ENCODE measurements at regions not wholly inside any gene's neighbourhood (a gene's known extent, or its start where the extent isn't known, plus 50 kb on each side); places are given as distances from the start of the nearest gene placed in this dataset.

DNA sequence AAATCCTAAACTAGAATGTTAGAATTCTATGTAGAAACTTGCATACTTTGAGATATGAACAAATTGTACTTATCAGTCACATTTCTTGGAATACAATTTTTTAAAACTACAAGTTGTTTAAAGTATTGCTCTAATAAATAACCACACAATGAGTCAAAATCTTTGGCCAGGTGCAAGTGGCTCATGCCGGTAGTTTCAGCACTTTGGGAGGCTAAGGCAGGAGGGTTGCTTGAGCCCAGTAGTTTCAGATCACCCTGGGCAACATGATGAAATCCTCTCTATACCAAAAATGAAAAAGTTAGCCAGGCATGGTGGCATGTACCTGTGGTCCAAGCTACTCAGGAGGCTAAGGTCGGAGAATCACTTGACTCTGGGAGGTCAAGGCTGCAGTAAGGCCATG lies 257.8 kb downstream of the COX7C start:
- no peak for DNase-seq (ENCODE audit: extremely low read depth in 1 of 2, low read depth in 1 of 2)

DNA sequence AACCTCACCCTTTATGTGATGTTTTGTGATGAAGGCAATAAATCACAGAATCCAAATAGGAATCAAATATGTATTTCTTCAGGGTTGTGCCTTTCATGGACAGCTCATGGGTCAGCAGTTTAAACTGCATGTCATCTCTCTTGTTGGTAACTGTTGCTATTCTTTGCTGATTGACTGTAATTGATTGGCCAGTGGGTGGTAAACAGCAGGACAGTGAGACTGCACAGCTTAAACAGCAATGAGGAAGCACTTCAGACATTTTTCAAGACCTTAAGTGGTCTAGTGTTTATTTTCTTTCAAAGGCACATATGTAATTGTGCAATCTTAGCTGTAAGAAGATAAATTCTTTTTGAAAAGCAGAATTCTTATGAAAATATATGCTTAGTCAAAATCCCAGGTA lies 260.5 kb downstream of the COX7C start:
- DNase-seq (ENCODE audit: extremely low read depth in 1 of 2, low read depth in 1 of 2) = no peak

- no peak for DNase-seq (ENCODE audit: extremely low read depth in 1 of 2, low read depth in 1 of 2)
Observed at GRCh38 chr5:86879086-86879485, 261.3 kb downstream of the COX7C start.

GRCh38 chr5:86880344-86880743 lies 262.6 kb downstream of the COX7C start:
- no peak for DNase-seq (ENCODE audit: extremely low read depth in 1 of 2, low read depth in 1 of 2)

DNA sequence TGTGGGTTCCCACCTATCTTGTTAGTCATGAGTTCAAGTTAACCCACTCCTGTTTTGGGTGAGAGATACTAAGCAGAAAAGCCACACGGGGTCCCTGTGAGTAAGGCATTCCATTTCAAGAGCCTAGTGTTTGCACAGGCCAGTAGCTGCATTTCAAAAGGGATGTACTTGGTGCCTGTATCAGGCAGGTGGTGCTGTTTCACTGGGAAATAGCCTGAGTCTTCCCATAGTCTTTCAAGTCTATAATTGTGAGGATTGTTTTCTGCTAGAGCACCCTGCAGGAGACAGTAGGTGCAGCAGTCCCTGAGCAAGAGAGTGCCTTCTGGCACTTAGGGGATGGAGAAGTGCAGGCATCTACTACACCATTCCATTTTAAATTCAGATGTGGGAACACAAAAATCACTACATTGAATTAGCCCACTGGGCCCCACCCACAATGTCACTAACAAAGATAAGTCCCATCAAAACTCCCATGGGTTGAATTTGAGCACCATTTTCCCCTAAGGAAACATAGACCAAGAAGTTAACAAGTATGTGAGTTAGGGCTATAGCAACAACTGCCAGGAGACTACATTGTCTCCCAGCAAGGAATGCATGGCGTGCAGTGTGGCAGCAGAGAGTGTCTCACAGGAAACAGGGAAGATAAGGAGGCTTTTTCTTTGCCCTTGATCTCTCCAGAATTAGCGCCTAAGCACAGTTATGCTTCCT lies 263.2 kb downstream of the COX7C start:
- DNase-seq (ENCODE audit: extremely low read depth in 1 of 2, low read depth in 1 of 2) = no peak

- no peak for DNase-seq (ENCODE audit: extremely low read depth in 1 of 2, low read depth in 1 of 2)
Observed at GRCh38 chr5:86881493-86882090, 263.9 kb downstream of the COX7C start.

DNA sequence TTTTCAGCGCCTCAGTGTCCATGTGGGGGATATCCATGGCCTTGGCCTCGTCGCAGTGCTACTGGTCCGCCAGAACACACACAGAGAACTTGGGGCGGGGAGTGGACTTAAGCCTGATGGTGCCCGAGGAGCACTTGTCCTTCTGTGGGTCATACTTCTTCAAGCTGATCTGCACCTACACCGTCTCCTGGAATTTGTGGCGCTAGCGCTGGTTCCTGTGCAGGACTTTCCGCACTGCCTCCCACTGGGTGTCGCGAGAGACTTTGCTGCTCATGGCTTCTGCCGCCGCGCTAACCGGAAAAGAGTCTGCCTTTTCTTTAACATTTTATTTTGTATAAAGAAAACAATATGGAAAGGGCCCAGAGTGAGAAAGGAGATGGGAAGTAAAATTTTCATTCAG lies 266.9 kb downstream of the COX7C start:
- no peak for DNase-seq (ENCODE audit: extremely low read depth in 1 of 2, low read depth in 1 of 2)

- no peak for DNase-seq (ENCODE audit: extremely low read depth in 1 of 2, low read depth in 1 of 2)
Observed at GRCh38 chr5:86885011-86885410, 267.3 kb downstream of the COX7C start.

DNA sequence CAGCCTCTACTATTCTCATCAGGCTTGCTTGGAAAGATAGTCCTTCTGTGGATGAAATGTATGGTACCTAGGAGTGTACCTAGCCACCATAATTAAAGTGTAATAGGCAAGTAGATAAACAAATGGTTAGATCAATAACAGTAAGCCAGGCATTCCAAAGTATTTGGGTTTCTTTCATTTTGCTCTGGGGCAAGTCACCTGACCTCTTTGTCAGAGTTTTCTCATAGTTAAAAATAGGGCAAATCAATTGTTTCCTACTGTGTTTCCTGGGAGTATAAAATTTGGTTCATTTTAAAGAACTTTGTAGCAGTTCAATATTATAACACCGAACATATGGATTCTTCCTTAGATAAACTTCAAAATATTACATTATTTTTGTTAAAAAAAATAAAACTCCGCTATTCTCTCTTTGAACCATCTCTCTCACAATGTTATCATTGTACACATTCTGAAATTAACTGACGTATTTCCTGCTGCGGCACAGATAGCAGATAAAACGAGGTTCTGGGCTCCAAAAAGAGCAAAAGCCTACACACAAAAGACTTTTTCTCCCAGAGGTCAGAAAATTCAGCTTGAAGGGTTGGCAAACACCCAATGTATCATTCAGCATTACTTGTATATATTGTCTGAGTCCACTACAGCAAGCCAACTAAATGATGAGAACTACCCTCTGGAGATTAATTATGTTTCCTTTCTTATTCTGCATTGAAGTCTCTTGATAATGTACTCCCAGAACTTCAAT lies 267.9 kb downstream of the COX7C start:
- DNase-seq (ENCODE audit: extremely low read depth in 1 of 2, low read depth in 1 of 2) = no peak

- no peak for DNase-seq (ENCODE audit: extremely low read depth in 1 of 2, low read depth in 1 of 2)
Observed at GRCh38 chr5:86890375-86890774, 272.6 kb downstream of the COX7C start.

DNA sequence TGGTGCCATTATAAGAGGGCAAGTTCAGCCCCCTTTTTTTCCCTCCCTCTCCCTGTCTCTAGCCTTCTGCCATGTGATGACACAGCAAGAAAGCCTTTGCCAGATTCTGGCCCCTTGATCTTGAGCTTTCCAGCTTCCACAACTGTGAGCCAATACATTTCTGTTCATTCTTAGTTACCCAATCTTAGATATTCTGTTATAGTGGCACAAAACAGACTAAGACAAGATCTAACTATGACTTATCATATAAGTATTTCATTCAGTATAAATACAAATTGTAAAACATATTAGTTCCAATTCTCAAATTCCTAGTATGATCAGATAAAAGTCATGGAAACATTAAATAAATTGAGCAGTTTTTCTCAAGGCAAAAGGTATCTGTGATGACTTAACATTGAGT lies 276.3 kb downstream of the COX7C start:
- no peak for DNase-seq (ENCODE audit: extremely low read depth in 1 of 2, low read depth in 1 of 2)

- no peak for DNase-seq (ENCODE audit: extremely low read depth in 1 of 2, low read depth in 1 of 2)
Observed at GRCh38 chr5:86896916-86897315, 279.2 kb downstream of the COX7C start.

DNA sequence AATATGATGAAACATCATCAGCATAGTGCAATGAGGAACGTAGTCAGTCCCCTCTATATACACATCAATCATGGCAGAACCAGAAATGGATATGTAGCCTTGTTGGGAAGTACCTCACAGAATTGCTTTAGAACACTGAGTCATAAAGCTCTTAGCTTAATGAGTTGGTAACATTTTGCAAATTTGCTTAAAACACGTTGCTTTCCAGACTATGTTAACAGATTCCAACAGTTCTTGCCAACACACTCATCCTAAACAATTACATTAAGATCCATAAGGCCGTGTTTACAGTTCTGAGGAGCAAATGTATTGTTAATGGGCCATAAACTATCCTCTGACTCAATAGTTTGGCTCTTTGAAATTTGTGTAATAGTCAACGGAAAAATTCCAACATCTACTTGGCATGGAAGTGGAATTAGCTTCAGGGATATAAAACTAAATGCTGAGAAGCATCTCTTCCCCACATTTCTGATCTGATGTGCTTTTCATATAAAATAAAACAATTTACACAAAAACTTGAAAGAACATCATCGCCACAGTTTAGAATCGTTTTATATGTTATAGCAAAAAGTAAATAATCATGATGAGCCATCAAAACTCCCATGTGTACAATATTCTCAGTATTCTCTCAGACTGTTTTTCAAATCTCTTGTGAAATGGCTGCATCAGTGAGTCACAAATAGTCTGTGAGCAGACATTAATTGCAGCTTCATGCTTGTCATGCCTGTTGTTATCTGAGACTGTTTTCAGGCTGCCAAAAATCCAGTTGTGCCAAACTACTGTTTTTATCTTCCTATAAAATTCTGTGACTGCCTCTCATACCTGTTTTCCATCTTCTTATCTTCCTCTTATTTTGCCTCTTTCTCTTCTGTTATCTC lies 291.9 kb downstream of the COX7C start:
- DNase-seq (ENCODE audit: extremely low read depth in 1 of 2, low read depth in 1 of 2) = no peak

DNA sequence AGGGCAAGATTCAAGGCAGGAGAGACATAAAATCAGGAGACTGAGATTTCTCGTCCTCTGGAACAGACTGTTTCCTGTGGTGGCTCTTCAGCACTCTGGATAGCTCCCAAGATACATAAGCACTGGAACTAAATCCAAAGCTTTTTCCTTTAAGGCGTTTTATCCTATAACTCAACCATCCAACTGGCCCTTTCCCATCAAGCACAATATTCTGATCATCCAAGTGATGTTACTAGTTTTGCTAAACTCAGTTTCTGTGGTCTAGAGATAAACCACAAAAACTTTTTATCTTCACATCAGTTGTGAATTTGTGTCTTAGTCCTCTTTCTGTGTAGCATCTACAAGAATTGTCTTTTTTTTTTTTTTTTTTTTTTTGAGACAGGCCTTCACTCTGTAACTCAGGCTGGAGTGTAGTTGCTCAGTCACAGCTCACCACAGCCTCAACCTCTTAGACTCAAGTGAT lies 299.4 kb downstream of the COX7C start:
- no peak for DNase-seq (ENCODE audit: extremely low read depth in 1 of 2, low read depth in 1 of 2)

DNA sequence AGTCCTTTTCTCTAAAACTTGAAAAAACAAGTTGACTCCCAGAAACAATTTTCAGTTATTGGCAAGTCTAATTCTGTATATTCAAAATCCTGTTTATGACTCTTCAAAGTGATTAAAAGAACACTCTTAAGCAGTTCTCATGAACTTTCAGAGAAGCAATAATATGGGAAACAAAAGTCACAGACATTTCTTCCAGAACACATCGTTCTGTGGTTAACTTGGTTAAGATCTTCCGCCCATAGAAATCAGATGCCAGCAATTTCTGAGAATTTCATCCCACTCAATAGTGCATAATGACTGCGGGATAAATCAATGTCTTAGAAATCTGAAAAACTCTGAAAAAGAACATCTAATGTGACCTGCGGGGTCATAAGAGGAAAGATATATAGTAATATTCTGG lies 300.5 kb downstream of the COX7C start:
- DNase-seq (ENCODE audit: extremely low read depth in 1 of 2, low read depth in 1 of 2) = no peak

DNA sequence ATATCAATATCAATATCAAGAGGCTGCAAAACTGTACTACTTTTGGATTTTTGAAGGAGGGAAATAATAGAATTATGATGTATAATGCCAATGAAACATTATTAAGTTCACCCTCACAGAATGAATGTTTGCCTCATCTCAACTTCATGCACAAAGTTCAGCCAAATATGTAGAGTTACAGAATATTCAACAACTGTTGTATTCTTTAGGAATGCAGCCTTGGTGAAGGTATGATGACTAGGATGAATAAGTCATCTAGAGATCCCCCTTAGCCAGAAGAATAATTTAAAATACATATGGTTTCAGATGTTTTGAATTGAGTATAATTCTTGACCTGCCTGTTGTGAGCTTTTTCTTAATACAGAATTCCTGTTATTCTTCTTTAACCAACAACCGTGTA lies 308.3 kb downstream of the COX7C start:
- no peak for DNase-seq (ENCODE audit: extremely low read depth in 1 of 2, low read depth in 1 of 2)

- no peak for DNase-seq (ENCODE audit: extremely low read depth in 1 of 2, low read depth in 1 of 2)
Observed at GRCh38 chr5:86929123-86929766, 311.5 kb downstream of the COX7C start.

- DNase-seq (ENCODE audit: extremely low read depth in 1 of 2, low read depth in 1 of 2) = no peak
Observed at GRCh38 chr5:86951761-86952160, 315.9 kb upstream of the RASA1 start.

DNA sequence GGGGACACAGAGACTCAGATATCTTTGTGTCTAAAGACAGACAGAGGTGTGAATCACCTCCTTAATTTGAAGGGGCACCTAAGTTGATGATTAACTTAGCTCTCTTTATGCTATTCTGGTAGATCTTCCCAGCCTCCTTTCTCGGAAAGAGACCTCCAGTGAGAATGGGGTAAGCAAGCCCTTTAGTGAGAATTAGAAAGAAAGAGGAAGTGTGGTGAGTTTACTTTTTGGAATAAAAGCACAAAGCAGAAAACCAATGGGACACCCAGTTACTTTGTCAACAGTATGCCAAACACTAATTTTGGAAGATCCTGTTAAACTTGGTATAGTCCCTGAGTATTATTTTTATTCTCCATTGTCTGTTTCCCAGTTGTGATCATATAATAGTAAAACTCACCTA lies 302.8 kb upstream of the RASA1 start:
- no peak for DNase-seq (ENCODE audit: extremely low read depth in 1 of 2, low read depth in 1 of 2)

GRCh38 chr5:86968301-86968753 lies 299.4 kb upstream of the RASA1 start:
- DNase-seq (ENCODE audit: extremely low read depth in 1 of 2, low read depth in 1 of 2) = no peak

DNA sequence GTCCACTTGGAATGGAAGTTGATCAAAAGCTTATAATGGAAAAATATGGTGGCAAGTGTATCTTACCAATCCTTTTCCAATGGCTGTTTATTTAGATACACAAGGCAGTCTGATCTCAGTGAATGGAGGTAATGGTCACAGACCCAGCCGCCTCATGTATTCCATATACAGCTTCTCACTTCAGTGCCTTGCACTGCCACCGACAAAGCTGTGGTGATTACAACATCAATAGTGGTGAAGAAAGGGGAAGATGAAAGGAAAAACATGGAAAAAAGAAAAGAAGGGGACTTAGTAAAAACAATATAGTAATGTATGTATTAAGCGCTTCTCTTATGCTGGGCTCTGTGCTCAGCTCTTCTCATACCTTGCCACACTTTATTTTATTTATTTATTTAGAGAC lies 297.3 kb upstream of the RASA1 start:
- no peak for DNase-seq (ENCODE audit: extremely low read depth in 1 of 2, low read depth in 1 of 2)

All from activated CD8-positive, alpha-beta memory T cell treated with anti-CD3 and anti-CD28 coated beads for 1 hour (primary cell).